Right lobe of liver (tissue), 6 donors: ENCODE measurements at regions not wholly inside any gene's neighbourhood (a gene's known extent, or its start where the extent isn't known, plus 50 kb on each side); places are given as distances from the start of the nearest gene placed in this dataset.

Experiments used
- ATAC-seq, 4 donors: fragments of 200-7000 bp; cut with Tn5 transposase; one replicate each; pipeline ENCODE4 v1.9.1; 2020; ENCODE audit warnings: mild to moderate bottlenecking in 4 of 4, moderate library complexity in 4 of 4
- DNase-seq, 3 donors: peaks; one replicate each; pipeline ENCODE4 v3.0.0-alpha.2; 2020
- H3K27ac ChIP-seq, 3 donors: fragments of 200-600 bp; one replicate each; pipeline ENCODE4 v1.8.0; 2022
- H3K27me3 ChIP-seq, 2 donors: fragments of 200-600 bp; one replicate each; pipeline ENCODE4 v1.8.0; 2022
- H3K36me3 ChIP-seq, 4 donors: fragments of 200-600 bp; sonication (generic) in 1 of 4; one replicate each; pipeline versions ENCODE4 v1.5.1 to v1.8.0; 2017 to 2022; ENCODE audit warnings: control low read depth in 1 of 4
- H3K4me1 ChIP-seq, 4 donors: fragments of 200-600 bp; sonication (generic) in 1 of 4; one replicate each; pipeline versions ENCODE4 v1.5.1 to v1.8.0; 2017 to 2022; ENCODE audit warnings: control low read depth in 1 of 4
- H3K4me3 ChIP-seq, 3 donors: fragments of 200-600 bp; one replicate each; pipeline ENCODE4 v1.8.0; 2022
- H3K9me3 ChIP-seq, 4 donors: fragments of 200-600 bp; sonication (generic) in 1 of 4; one replicate each; pipeline versions ENCODE4 v1.5.1 to v1.8.0; 2017 to 2022; ENCODE audit warnings: control low read depth in 1 of 4
- CTCF ChIP-seq, 4 donors: fragments of 200-600 bp in 3 of 4; fragments of 450-650 bp in 1 of 4; IDR thresholded peaks; one replicate each; pipeline versions ENCODE4 v1.5.1 to v1.8.0; 2016 to 2022; ENCODE audit warnings: antibody characterized with exemption in 4 of 4, mild to moderate bottlenecking in 2 of 4
- POLR2A ChIP-seq: fragments of 450-650 bp; IDR thresholded peaks from one replicate; pipeline ENCODE4 v1.6.1; 2017; ENCODE audit warnings: antibody characterized with exemption, mild to moderate bottlenecking
- WGBS: methylation state at CpG from one replicate; pipeline ENCODE4 v1.1.6; 2018; ENCODE audit warnings: low coverage, low lambda C conversion rate; ENCODE audit not compliant: insufficient coverage; ENCODE audit errors: missing lambda C conversion rate; 5-methylcytosine and 5-hydroxymethylcytosine counted together
- intact Hi-C, 2 donors: fragments of 100-400 bp; cut with DNase I; formaldehyde crosslinking; loops; one replicate each; pipeline versions ENCODE4 v1.11.2 to v1.14.1; 2022
- donor health status: DM: no; HTN: yes; CAD: no.
- donor health status: DM: no; HTN: no; CAD: no.
- donor health status: DM: no; HTN: no; CAD: no.
- donor health status: DM: no; HTN: yes; CAD: no.
- donor health status: DM: no; HTN: yes; CAD: no.

- no peak for TF ChIP-seq CTCF (IDR thresholded peaks at IDR 0.05)
- no peak for TF ChIP-seq POLR2A
- Histone ChIP-seq H3K9me3 (no peaks in the 10 kb centered on the region), H3K4me1 (no peaks in the 10 kb centered on the region), H3K27ac (no peak overlapping the region), H3K27me3 (no peaks in the 10 kb centered on the region), H3K4me3 (no peak overlapping the region), H3K36me3 (no peaks in the 10 kb centered on the region)
- intact Hi-C loops, result no loop called here
- no peak for DNase-seq
- ATAC-seq, result no peak
These were observed 88.7 kb upstream of the PCDH9 start for GRCh38 chr13:67318860-67319259.

GRCh38 chr13:67318398-67318797, 88.3 kb upstream of the PCDH9 start:
- Histone ChIP-seq H3K27ac (no peak overlapping the region), H3K4me3 (no peak overlapping the region), H3K9me3 (no peaks in the 10 kb centered on the region), H3K36me3 (no peaks in the 10 kb centered on the region), H3K4me1 (no peaks in the 10 kb centered on the region), H3K27me3 (no peaks in the 10 kb centered on the region)
- DNase-seq (no peak), ATAC-seq (no peak)
- TF ChIP-seq CTCF (IDR thresholded peaks at IDR 0.05) (no peak), POLR2A (no peak)
- intact Hi-C loops, result no loop called here

GRCh38 chr13:67314405-67314804, 84.3 kb upstream of the PCDH9 start:
- DNase-seq (no peak), ATAC-seq (no peak)
- Histone ChIP-seq H3K9me3 (no peaks in the 10 kb centered on the region), H3K4me3 (no peak overlapping the region), H3K36me3 (no peaks in the 10 kb centered on the region), H3K4me1 (no peaks in the 10 kb centered on the region), H3K27me3 (no peaks in the 10 kb centered on the region), H3K27ac (no peak overlapping the region)
- WGBS, result 27% methylated on average over 3 of the region's 3 CpGs
- TF ChIP-seq POLR2A (no peak), CTCF (IDR thresholded peaks at IDR 0.05) (no peak)
- intact Hi-C loops, result no loop called here

GRCh38 chr13:67308004-67308772, 78.1 kb upstream of the PCDH9 start:
- Histone ChIP-seq H3K4me3 (no peak overlapping the region), H3K36me3 (no peaks in the 10 kb centered on the region), H3K27ac (no peak overlapping the region), H3K9me3 (no peaks in the 10 kb centered on the region), H3K4me1 (no peaks in the 10 kb centered on the region), H3K27me3 (no peaks in the 10 kb centered on the region)
- 35% methylated on average over 4 of the region's 4 CpGs for WGBS
- ATAC-seq (no peak), DNase-seq (no peak)
- intact Hi-C loops, result no loop called here
- no peak for TF ChIP-seq POLR2A
- no peak for TF ChIP-seq CTCF (IDR thresholded peaks at IDR 0.05)

GRCh38 chr13:67306742-67307141, 76.6 kb upstream of the PCDH9 start:
- WGBS, result 45% methylated on average over 1 of the region's 1 CpG
- H3K4me3 ChIP-seq, result no peak overlapping the region
- no peak overlapping the region for H3K27ac ChIP-seq
- no peaks in the 10 kb centered on the region for H3K4me1 ChIP-seq
- no peaks in the 10 kb centered on the region for H3K9me3 ChIP-seq
- DNase-seq (no peak), ATAC-seq (no peak)
- H3K36me3 ChIP-seq, result no peaks in the 10 kb centered on the region
- intact Hi-C loops, result no loop called here
- TF ChIP-seq POLR2A (no peak), CTCF (IDR thresholded peaks at IDR 0.05) (no peak)
- H3K27me3 ChIP-seq, result no peaks in the 10 kb centered on the region
